GM15510 (cell line): ENCODE measurements at regions not wholly inside any gene's neighbourhood (a gene's known extent, or its start where the extent isn't known, plus 50 kb on each side); places are given as distances from the start of the nearest gene placed in this dataset.

Source experiments
- POLR2A ChIP-seq: IDR thresholded peaks from 3 replicates; pipeline ENCODE4 v1.6.1; 2011; ENCODE audit warnings: borderline replicate concordance; ENCODE audit not compliant: insufficient read length; ENCODE audit errors: extremely low read depth

DNA sequence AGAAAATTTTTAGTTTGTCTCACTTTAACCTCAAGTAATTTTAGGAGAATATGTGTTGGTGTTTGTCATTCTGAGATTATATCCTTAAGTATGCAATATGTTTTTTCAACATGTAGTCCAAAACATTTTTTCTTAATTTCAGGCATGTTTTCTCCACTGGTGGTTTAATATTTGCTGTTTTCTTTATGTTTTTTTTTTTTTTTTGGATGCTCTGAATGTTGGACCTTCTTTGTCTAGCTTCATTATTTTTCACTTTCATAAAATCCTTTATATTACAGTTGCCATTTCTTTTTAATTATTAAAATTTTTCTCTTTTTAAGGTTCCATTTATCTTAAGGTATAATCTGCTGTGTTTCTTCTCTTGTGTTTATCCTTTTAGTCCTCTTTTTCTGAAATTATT, 342.2 kb upstream of the DUSP10 start:
- no peak for TF ChIP-seq POLR2A

DNA sequence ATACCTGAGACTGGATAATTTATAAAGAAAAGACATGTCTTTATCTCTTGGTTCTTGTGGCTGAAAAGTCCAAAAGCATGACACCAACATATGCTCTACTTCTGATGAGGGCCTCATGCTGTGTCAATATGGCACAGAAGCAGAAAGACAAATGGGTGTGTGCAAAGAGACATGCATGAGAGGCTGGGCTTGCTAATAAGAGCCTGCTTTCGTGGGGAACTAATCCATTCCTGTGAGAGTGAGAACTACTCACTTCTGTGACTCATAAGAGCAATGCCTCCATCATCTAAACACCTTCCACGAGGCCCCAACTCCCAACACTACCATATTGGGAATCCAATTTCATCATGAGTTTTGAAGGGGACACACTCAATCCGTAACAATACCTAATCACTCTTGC, 340.0 kb upstream of the DUSP10 start:
- TF ChIP-seq POLR2A, result no peak

DNA sequence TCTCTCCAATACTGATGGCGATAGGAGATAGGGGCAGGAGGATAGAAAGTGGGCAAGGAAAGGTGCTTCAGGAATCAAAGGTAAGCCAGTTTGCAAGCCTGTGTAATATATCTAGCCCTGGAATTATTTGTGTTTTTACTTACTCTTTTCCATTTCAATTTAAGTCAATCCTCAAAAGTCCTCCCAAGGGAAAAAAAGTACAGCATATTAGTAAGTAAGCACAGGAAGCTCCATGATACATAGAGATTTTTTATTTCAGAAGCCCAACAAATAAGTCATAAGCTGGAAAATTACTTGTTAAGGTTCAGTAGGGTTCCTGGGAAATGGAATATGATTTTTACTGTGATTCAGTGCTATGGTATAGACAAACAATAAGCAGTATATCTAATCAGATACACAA, 337.7 kb upstream of the DUSP10 start:
- TF ChIP-seq POLR2A, result no peak

DNA sequence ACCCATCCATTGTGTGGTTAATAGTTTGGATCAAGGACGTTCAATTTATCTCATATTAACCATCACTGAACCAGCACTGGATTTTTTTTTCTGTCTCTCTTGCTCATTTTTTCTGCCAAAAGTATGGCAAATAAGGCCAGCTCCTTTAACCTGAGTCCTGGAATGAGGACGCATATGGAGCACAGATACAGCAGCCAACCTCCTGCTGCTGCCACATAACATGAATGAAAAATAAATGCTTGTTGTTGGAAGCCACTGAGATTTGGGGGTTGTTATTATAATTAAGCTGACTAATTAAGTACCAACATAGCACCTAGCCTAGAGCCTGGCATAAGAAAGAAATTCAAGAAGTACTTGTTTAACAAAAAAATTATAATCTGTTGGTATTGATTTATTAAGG, 335.3 kb upstream of the DUSP10 start:
- TF ChIP-seq POLR2A, result no peak

DNA sequence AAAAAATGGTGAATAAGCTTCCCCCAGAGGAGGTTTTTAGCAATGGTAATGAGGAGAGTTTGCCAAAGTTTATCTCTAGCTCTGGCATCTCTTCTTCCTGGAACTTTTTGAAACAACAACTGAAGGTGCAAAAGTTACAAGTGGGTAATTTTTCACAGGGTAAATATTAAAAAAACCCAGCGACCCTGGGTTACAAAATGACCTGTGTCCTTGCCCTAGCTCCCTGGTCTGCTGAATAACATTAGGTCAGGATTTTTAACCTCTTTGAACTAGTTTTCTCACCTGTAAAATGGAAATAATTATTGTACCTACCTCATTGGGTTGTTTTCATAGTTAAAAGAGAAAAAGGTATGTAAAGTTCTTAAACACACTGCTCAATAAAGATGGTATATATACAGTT, 332.4 kb upstream of the DUSP10 start:
- no peak for TF ChIP-seq POLR2A

DNA sequence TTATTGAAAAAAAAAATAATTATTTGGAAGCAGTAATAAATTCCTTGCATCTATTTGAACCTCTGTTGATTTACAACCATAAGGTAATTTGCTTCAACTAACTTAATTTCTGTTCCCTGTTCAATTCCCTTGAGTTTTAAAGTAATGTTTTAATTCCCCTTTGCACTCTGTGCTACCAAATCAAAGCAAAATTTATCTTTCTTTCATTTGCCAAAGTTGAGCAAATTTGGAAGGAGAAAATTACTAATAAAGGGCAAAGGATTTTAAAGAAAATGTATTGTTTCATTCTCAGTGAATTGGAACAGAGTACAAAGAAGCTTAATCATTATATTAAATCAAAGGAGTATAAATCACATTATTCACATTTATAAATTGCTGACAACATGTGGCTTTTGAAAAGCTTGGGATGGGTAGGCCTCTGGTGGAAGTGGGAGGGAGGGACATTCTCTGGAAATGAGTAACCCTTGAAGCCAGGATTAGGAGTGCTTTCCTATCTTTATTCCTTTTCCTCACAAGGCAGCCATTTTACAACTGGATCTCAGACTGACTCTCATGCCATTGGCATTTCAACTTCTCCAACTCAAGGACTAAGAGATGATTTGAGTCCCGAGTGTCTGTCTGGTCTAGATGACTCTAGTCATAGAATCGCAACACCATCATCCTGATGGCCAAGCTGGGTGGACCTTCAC, 331.6 kb upstream of the DUSP10 start:
- no peak for TF ChIP-seq POLR2A

DNA sequence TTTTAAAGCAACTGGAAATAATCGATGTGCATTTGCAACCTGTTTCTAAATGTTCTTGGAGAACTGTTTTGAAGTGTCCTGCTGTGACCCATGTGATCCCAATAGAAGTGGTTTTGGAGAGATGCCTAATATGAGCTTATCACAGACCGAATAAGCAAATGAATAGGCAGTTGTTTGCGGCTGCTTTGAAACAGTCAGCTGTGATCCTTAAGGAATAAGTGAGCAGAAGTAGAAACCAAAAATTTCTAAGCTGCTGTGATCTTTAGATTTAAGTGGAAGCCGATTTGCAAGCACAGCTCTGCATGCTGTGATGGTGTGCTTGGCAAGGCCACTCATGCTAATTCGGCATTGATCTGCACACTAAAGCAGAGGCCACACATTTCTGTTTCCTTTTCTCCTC, 329.5 kb upstream of the DUSP10 start:
- no peak for TF ChIP-seq POLR2A

DNA sequence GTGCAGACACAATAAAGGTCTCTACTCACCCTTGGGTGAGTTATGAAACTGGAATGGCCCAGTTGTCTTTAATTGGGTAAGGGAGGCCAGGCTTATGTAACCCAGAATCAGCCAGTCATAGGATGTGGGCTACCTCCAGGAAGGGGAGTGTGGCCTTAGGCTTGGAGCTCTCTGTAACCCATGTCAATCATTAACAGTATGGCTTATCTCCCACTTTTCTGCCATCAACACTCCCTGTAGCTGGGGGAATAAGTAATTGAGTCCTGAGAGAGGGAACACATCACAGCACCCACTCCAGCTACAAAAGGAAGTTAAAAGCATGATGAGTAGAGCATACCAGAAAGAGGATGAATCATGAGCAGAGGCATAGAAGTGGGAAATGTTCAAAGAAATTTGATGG, 327.0 kb upstream of the DUSP10 start:
- TF ChIP-seq POLR2A, result no peak

DNA sequence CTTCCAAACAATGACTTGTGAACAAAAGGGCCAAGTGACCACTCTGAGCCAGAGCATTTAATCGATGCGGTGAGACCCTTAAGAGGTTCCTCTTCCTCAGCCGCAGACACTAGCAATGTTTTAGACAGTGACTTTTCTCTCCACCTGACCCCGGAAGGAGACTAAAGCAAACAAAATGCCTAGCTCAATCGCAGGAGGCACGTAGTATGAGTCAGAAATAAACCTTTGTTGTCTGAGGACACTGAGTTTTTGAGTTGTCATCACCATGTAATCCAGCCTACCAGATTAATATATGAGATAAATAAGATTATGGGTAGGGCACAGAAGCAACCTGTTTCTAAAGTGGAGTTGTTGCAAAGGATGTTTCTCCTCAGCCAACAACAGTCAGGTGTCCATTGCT, 326.2 kb upstream of the DUSP10 start:
- TF ChIP-seq POLR2A, result no peak

DNA sequence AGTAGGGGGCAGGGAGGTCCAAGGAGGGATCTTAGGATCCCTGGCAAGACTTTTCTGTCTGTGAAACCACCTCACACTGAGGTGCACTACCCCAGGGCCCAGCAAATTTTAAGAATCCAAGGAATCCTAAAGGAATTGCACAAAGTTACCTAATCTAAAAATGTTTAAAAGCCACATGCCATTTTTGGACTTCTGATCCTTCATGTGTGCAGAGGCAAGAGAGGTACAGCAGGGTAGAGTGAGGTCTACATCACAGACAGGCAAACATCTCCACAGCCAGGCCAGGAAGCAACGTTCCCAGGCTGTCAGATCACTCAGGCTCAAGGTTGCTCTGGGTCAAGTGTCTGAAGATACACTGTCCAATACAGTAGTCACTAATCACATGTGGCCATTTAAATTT, 324.6 kb upstream of the DUSP10 start:
- TF ChIP-seq POLR2A, result no peak

DNA sequence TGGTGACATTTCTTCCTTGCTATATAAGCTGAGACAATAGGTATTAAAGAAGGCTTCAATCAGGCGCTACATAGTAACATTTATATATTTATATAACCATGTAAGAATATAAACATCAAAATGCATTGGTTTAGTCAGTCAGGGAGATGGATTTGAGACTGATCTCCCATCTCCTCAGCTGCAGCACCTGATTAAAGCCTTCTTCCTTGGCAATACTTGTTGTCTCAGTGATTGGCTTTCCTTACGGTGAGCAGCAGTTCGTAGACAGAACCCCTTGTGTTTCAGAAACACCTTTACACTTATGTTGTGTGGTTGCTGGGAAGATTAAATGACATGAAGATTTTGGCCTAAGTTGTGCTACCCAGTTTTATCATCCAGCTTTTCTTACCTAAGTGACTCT, 323.3 kb upstream of the DUSP10 start:
- TF ChIP-seq POLR2A, result no peak

DNA sequence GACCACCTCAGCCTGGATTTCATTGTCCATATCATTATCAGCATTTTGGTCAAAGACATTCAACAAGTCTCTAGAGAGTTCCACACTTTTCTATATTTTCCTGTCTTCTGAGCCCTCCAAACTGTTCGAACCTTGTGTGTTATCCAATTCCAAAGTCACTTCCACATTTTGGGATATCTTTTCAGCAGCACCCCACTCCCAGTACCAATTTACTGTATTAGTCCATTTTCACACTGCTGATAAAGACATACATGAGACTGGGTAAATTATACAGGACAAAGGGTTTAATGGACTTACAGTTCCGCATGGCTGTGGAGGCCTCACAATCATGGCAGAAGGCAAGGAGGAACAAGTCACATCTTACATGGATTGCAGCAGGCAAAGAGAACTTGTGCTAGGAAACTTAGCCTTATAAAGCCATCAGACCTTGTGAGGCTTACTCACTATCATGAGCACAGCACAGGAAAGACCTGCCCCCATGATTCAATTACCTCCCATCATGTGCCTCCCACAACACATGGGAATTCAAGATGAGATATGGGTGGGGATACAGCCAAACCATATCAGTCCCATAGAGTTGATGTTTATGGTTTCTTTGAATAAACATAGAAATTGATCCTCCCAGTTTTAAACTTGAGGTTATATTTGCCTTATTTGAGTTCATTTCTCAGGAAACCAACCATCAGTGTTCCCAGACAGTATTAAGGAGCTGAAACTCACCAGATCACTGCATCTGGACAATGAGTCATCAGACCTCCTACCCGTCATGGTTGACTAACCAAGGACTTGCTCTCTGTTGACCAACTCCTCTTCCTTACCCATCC, 322.7 kb upstream of the DUSP10 start:
- no peak for TF ChIP-seq POLR2A

DNA sequence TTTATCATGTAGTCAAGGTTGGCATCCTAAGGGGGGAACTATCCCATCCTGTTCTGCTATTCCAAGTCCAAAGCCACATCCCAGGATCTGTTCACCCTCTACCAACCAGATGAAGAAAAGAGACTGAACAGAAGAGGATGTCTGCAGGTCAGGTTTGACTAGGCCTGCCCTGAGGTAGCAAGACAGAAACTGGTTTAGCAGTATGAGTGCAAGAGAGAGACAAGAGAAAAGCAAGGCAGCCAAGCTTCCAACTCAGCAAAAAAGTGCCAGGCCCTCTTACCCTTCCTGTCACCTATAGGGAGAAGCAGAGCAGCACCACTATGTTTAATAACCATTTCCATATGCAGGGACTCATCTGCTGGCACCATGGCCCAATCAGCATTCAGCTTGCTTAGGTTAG, 320.8 kb upstream of the DUSP10 start:
- no peak for TF ChIP-seq POLR2A

DNA sequence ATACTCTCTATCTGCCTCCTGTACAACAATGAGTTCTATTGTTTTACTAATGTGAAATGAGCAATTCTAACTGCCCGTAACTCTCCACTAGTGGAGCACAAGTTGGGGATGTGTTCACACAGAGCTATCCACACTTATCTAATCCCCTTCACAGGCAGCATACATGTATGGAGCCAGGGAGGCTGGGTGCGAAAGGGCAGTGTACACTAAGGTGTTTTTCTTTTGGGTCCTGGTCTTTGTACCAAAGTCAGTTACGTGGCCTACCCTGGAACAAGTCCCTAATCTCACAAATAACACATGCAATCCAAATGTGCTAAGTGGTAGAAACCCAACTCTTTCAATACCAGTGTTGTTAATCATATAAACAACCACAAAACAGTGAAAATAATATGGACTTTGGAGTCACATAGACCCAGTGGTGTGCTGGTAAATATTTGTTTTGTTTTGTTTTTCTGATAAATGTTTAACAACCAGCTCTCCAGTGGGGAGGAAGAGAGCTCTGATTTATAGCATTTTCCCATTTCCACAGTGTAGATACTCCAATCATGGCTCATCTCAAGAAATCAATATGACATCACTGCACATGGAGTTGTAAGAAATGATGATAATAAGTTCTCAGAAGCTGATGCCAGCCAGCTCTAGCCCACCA, 319.9 kb upstream of the DUSP10 start:
- TF ChIP-seq POLR2A, result no peak

DNA sequence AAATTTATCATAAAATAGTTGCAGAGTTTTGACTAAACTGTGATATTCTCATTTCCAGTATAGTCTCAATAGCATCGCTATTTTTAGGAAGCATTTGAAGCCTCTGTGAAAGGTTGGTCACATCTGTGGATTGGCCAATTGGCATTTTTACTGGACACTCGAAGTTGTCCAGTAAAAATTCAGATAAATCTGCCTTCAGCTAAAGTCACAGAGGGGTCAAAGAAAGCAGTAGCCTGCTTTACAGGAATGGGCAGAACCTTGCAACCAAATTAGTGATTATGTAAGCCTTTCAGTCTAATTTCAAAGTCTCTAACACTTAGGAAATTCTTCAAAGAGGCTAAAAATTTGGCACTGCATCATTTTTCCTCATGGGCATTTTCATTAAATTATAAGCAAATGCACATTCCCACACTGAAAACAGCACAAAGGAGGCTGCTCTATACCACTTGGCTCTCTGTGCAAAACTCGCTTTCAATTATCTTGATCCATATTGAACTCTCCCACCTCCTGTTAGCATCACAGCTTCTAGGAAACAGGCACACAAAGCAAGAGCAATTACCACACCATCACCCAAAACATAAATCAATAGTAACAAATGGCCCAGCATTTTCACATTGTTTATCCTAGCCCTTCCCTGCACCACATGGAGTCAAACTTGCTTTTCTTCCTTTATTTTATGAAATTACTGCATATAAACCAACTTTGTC, 318.5 kb upstream of the DUSP10 start:
- TF ChIP-seq POLR2A, result no peak
